Activated CD8-positive, alpha-beta memory T cell treated with anti-CD3 and anti-CD28 coated beads for 48 hours (primary cell): ENCODE measurements at regions not wholly inside any gene's neighbourhood (a gene's known extent, or its start where the extent isn't known, plus 50 kb on each side); places are given as distances from the start of the nearest gene placed in this dataset.

ENCODE experiments used
- DNase-seq, 3 experiments: peaks; one replicate each; pipeline ENCODE4 v3.0.0-alpha.2; 2020; ENCODE audit warnings: low read depth in 2 of 3, low spot score in 2 of 3

DNA sequence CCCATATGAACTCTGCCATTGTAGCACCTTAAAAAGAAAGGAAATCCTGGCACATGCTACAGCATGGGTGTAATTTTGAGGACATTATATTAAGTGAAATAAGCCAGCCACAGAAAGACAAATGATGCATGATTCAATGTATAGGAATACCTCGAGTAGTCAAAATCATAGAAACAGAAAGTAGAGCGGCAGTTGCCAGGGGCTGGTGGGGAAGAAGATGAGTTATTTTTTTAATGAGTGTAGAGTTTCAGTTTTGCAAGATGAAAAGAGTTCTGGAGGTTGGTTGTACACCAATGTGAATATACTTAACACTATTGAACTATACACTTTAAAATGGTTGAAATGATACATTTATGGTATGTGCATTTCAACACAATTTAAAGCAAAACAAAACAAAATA, 133.0 kb downstream of the ZDHHC21 start:
- no peak for DNase-seq

GRCh38 chr9:14554886-14555285, 138.3 kb downstream of the ZDHHC21 start:
- DNase-seq = no peak

DNA sequence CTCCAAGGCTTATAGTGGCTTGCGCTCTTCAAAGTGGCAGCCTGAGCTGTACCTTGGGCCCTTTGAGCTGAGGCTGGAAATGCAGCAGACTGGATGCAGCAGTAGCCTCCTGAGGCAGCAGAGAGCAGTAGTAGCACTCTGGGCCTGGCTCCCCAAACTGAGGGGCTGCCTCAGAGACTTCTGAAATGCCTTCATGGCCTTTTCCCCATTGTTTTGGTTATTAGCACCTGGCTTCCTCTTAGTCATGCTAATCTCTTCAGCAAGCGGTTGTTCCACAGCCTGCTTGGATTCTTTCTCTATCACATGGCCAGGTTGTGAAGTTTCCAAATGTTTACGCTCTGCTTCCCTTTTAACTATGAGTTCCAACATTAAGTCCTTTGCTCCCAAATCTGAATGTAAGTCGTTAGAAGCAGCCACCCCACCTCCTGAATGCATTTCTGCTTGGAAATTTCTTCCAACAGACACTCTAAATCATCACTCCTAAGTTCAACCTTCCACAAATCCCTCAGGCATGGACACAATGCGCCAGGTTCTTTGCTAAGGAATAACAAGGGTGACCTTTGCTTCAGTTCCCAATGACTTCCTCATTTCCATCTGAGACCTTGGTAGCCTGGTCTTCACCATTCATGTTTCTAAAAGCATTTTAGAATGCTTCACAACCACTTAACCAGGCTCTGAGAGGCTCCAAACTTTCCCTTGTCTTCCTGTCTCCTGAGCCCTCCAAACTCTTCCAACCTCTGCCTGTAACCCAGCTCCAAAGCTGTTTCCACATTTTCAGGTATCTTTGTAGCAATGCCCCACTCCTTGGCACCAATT, 145.8 kb downstream of the ZDHHC21 start:
- DNase-seq = no peak

- DNase-seq = no peak
These were observed 146.5 kb downstream of the ZDHHC21 start for GRCh38 chr9:14546693-14547092.

- DNase-seq = no peak
These were observed 151.2 kb downstream of the ZDHHC21 start for GRCh38 chr9:14542071-14542470.

DNA sequence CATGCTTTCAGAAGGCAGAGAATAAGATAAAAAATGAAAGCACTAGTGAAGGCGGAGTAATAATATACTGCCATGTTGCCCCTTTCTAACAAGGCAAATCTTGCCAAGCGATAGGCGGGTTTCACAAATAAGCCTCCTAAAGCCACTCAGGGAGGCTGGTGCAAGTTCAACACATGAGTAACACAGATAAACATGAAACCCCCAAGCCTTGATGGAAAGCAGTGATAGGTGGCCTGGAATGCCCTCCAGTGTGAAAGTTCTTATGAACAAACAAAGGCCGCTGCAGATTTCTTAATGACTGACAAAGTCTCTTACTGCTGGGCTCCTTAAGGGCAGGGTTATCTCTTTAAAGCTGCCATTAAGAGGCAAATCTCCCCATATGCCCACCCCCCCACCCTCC, 154.7 kb downstream of the ZDHHC21 start:
- no peak for DNase-seq

GRCh38 chr9:14535161-14535955, 157.9 kb downstream of the ZDHHC21 start:
- DNase-seq = no peak

- DNase-seq = no peak
These were observed 159.2 kb downstream of the ZDHHC21 start for GRCh38 chr9:14533867-14534640.

- no peak for DNase-seq
These were observed 160.6 kb downstream of the ZDHHC21 start for GRCh38 chr9:14532456-14533115.

DNA sequence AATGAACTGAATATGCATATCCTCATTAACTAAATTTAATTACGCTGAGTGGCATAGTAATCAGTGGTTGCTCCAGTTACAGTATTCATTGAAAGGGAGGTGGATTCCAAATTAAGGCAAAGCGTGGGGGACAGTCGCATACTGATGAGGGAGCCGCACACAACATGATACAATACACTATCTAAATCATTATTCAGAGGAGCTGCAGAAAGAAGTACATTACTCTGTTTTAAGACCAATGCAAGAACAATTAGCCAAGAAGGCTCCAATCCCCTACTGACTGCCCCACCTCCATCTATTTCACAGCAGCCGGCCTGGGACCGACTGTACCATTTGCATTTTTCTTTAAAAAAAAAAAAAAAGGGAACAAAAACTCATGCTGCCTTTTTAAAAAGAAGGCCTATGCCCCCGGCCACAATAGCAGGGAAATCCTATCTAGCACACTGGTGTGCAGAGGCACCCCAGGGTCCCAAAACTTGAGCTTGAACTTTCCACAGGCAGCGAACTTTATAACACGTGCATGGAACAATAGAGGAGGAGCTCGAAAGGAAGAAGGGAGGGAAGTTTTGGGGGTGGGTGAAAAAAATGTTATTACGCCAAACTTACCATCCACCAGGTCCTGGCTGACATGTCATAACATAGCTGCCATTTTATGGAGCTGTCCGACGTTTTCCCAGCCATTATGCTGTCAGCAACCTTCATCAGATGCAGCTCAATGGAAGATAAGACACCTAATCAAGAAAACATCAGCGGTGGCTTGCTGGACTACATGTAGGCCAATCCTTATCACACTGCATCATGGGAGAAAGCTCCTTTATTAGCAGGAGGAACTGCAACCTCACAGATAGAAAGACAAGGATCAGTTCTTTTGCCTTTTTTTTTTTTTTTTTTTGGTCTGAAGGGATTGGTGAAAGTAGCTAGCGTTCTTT, 161.6 kb downstream of the ZDHHC21 start:
- DNase-seq = no peak

GRCh38 chr9:14530841-14531240, 162.4 kb downstream of the ZDHHC21 start:
- DNase-seq = no peak

DNA sequence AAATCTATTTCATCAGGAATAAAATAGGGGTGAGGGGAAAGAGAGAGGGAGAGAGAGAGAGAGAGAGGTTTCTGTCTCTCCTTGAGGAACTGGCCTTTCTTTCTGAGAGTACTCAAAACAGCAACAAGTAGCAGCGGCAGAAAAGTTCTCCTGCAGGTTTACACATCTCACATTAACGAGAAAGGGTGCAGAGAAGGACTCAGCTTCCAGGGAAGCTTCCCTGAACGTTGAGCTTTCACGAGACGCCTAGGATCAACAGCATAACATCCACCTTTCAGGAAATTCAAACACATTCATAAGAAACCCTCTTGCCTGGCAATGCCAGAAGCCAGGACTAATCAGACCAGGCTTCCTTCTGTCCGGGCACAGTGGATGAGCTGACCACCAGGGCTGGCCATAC, 162.9 kb downstream of the ZDHHC21 start:
- DNase-seq = no peak

DNA sequence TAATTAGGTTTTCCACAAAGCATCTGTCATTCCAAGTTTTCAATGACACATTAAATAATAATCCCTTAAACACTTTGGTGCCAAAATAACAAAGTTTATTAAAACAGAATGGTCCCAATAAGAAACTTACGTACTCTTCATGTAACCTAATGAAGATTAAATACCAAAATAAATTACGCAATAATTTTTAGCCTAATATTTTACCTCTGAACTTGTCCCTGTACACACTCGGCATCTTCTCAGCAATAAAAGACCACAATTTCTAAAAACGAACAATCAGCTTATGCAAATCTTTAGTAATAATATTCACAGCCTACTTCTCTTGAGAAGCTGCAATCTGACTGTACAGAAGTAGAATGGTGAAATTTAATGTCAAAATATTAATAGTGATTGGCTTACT, 163.6 kb downstream of the ZDHHC21 start:
- DNase-seq = no peak

- no peak for DNase-seq
These were observed 164.2 kb downstream of the ZDHHC21 start for GRCh38 chr9:14529054-14529453.

- DNase-seq = no peak
These were observed 166.7 kb downstream of the ZDHHC21 start for GRCh38 chr9:14526504-14526903.

DNA sequence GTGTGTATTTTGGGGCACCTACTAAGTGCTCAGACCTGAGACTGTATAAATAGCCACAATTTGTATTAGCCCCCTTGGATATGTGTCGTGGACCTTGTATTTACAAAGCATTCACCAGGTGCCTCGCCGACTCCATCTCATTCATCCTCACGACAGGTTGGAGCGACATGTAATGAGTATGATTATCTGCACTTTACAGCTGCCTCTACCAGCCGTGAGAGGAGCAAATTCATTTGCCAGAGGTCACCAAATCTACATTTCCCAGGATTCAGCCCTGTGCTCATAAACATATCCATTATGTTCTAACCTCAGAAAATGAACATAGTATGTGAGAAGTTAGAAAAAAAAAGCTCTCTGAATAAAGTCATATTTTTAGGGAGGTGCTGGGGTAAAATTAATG, 167.4 kb downstream of the ZDHHC21 start:
- DNase-seq = no peak

DNA sequence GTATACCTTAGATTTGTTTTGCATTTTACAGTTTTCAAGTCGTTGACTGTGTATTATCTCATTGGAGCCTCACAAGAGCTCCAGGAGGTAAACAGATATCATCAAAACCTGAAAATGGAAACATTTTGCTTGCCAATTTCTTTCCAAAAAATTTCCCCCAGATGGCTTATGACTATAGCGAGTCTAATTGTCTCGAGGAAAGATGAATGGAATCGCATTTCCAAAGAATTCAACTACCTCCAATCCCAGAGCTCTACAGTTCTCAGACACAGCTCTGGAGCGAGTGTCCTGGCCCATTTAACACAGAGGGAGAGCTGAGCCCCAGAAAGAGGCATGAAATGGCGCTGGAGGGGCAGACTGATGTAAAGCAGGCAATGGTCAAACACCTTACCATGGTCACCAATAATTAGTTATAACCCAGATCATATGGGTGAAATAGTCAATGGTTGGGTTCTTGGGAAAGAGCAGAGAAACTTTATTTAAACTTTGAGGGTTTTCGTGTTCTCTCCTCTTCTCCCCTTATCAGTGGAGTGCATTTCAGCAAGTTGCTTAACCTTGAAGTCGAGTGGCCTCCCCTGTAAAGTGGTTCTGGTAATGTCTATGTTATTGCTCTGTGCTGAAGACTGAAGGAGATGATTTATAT, 168.2 kb downstream of the ZDHHC21 start:
- DNase-seq = no peak

DNA sequence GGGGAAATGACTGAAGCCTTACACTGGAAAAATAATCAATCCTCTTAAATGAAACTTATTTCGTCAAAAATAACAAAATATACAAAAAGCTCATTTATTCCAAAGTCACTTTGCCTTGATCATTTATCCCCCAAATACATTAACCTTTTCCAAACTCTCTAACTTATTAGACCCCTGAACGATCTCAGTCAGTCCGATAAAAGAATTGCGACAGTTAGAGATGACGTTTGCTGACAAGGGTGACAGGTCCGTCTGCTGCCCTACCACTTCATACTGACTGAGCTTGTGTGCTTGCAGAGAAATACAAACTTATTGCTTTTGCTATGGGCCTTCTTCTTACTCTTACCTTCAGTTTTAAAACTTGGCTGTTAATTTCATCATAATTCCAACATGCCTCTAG, 169.7 kb downstream of the ZDHHC21 start:
- no peak for DNase-seq

DNA sequence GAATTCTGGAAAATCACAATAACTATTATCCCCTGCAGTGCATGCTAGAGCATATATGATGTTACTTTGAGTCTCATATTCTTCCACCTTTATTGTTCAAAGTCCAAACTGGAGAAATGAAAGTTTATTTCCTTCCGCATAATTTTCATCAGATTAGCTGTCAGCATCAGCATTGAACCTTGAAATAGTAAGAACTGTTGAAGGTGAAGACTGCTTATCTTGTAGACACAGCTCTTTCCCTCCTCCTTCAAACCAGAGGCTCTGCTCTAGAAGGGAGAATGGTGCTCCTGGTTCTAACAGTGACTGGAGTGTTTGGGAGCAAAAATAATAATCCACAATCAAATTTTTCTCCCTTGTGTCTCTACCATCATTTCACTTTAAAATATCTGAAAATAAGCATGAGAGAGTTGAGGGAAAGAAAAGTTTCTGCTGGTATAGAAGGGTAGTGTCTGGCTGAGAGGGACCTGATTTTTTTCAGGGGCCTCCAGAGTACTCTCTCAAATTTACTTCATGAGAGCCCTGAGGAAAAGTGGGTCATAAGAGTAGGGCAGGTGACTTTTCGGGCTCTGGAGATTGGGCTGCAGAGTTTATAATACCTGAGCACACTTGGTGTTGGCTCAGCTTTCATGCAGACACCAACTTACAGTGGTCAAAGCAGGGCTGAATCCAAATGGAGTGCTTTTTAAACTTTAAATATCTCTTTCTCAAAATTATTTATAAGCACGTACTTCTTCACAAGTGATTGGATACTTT, 170.4 kb downstream of the ZDHHC21 start:
- DNase-seq = no peak
